Aorta (tissue), 5 donors: ENCODE measurements at regions not wholly inside any gene's neighbourhood (a gene's known extent, or its start where the extent isn't known, plus 50 kb on each side); places are given as distances from the start of the nearest gene placed in this dataset.
A peak's percentile ranks its signal among the peaks of the same experiment; 100 is the strongest.

Experiments
- ATAC-seq: fragments of 200-7000 bp; cut with Tn5 transposase; one replicate; pipeline ENCODE4 v1.9.1; 2022; ENCODE audit warnings: moderate library complexity; ENCODE audit not compliant: low FRiP score
- DNase-seq, 2 donors: peaks; one replicate each; pipeline ENCODE4 v3.0.0-alpha.2; 2020
- H3K27ac ChIP-seq, 2 donors: one replicate each; pipeline ENCODE4 v1.5.1; 2013; ENCODE audit warnings: low read length in 2 of 2, mild to moderate bottlenecking in 2 of 2, moderate library complexity in 2 of 2, control low read depth in 1 of 2, inconsistent platforms in 1 of 2, low read depth in 1 of 2
- H3K27me3 ChIP-seq, 2 donors: one replicate each; pipeline ENCODE4 v1.6.1; 2013; ENCODE audit warnings: control low read depth in 1 of 2, low read length in 1 of 2, mild to moderate bottlenecking in 1 of 2, moderate library complexity in 1 of 2; ENCODE audit not compliant: insufficient read depth in 2 of 2, control insufficient read depth in 1 of 2
- H3K36me3 ChIP-seq, 2 donors: one replicate each; pipeline ENCODE4 v1.6.1; 2013; ENCODE audit warnings: control low read depth in 1 of 2, low read length in 1 of 2, mild to moderate bottlenecking in 1 of 2; ENCODE audit not compliant: insufficient read depth in 2 of 2, control insufficient read depth in 1 of 2
- H3K4me1 ChIP-seq, 2 donors: one replicate each; pipeline ENCODE4 v1.6.1; 2013; ENCODE audit warnings: low read length in 2 of 2, control low read depth in 1 of 2, mild to moderate bottlenecking in 1 of 2, moderate library complexity in 1 of 2; ENCODE audit not compliant: insufficient read depth in 2 of 2, control insufficient read depth in 1 of 2
- H3K4me3 ChIP-seq, 2 donors: one replicate each; pipeline ENCODE4 v1.5.1; 2013; ENCODE audit warnings: low read length in 2 of 2, control low read depth in 1 of 2, mild to moderate bottlenecking in 1 of 2
- H3K9me3 ChIP-seq: one replicate; pipeline ENCODE4 v1.6.1; 2013; ENCODE audit warnings: mild to moderate bottlenecking, low read length; ENCODE audit not compliant: control insufficient read depth
- WGBS, 2 donors: extraction: QIAGEN DNeasy Blood & Tissue Kit; methylation state at CpG; one replicate each; pipeline ENCODE4 v1.1.7; 2013; 5-methylcytosine and 5-hydroxymethylcytosine counted together
- intact Hi-C, 2 donors: fragments of 100-400 bp; cut with DNase I; formaldehyde crosslinking; loops; one replicate each; pipeline versions ENCODE4 v1.14.2 to v1.15.0; 2022
- donor health status: healthy with polysubstance abuse.
- donor health status: Bipolar disorder and iron deficiency.
- donor health status: DM: no; HTN: no; CAD: no.
- donor health status: DM: no; HTN: no; CAD: no.
- donor health status: DM: yes; HTN: yes; CAD: no.

- 92 to 95% methylated on average over 2 of the region's 2 CpGs for WGBS, 2 donors
Measured at GRCh38 chr5:53376853-53377252, 103.6 kb upstream of the FST start.

GRCh38 chr5:53378190-53378589, 102.2 kb upstream of the FST start:
- no peak for ATAC-seq
- no peak overlapping the region for H3K4me3 ChIP-seq
- no peak overlapping the region for H3K27ac ChIP-seq
- H3K4me1 ChIP-seq, result no peaks in the 10 kb centered on the region
- H3K27me3 ChIP-seq, result no peaks in the 10 kb centered on the region
- 91 to 95% methylated on average over 2 of the region's 2 CpGs for WGBS, 2 donors
- no peaks in the 10 kb centered on the region for H3K36me3 ChIP-seq
- no peak for DNase-seq
- H3K9me3 ChIP-seq, result no peaks in the 10 kb centered on the region
- intact Hi-C loops, result no loop called here

More at GRCh38 chr5:53376853-53377252, 103.6 kb upstream of the FST start:
- H3K4me1 ChIP-seq, result no peaks in the 10 kb centered on the region
- H3K36me3 ChIP-seq, result no peaks in the 10 kb centered on the region
- H3K4me3 ChIP-seq, result no peak overlapping the region
- no peak overlapping the region for H3K27ac ChIP-seq
- ATAC-seq (no peak), DNase-seq (no peak)
- H3K27me3 ChIP-seq, result no peaks in the 10 kb centered on the region
- intact Hi-C loops, result no loop called here
- H3K9me3 ChIP-seq, result no peaks in the 10 kb centered on the region

- 65 to 71% methylated on average over 3 of the region's 3 CpGs for WGBS, 2 donors
- H3K27ac ChIP-seq, result no peak overlapping the region
- no peaks in the 10 kb centered on the region for H3K36me3 ChIP-seq
- no peaks in the 10 kb centered on the region for H3K4me1 ChIP-seq
- no peak overlapping the region for H3K4me3 ChIP-seq
- DNase-seq (no peak), ATAC-seq (no peak)
- H3K9me3 ChIP-seq, result no peaks in the 10 kb centered on the region
- no peaks in the 10 kb centered on the region for H3K27me3 ChIP-seq
- intact Hi-C loops, result no loop called here
Measured at GRCh38 chr5:53378590-53379247, 101.7 kb upstream of the FST start.

GRCh38 chr5:53386341-53386740, 94.1 kb upstream of the FST start:
- H3K4me3 ChIP-seq, result no peak overlapping the region
- H3K27me3 ChIP-seq, result no peaks in the 10 kb centered on the region
- ATAC-seq, result no peak
- DNase-seq, result no peak
- no peaks in the 10 kb centered on the region for H3K4me1 ChIP-seq
- H3K9me3 ChIP-seq, result no peaks in the 10 kb centered on the region
- intact Hi-C loops, result no loop called here
- H3K27ac ChIP-seq, result no peak overlapping the region
- no peaks in the 10 kb centered on the region for H3K36me3 ChIP-seq
- 86 to 87% methylated on average over 3 of the region's 3 CpGs for WGBS, 2 donors

- intact Hi-C loops, result no loop called here
- Histone ChIP-seq H3K4me1 (no peaks in the 10 kb centered on the region), H3K36me3 (no peaks in the 10 kb centered on the region), H3K27ac (no peak overlapping the region), H3K9me3 (no peaks in the 10 kb centered on the region), H3K4me3 (no peak overlapping the region), H3K27me3 (no peaks in the 10 kb centered on the region)
- ATAC-seq (no peak), DNase-seq (no peak)
Measured at GRCh38 chr5:53389093-53389492, 91.3 kb upstream of the FST start.

- intact Hi-C loops, result no loop called here
- no peaks in the 10 kb centered on the region for H3K27me3 ChIP-seq
- DNase-seq (no peak), ATAC-seq (no peak)
- 76 to 86% methylated on average over 2 of the region's 2 CpGs for WGBS, 2 donors
- no peaks in the 10 kb centered on the region for H3K9me3 ChIP-seq
- H3K27ac ChIP-seq, result no peak overlapping the region
- H3K4me1 ChIP-seq, result no peaks in the 10 kb centered on the region
- no peaks in the 10 kb centered on the region for H3K36me3 ChIP-seq
- H3K4me3 ChIP-seq, result no peak overlapping the region
Measured at GRCh38 chr5:53392073-53392472, 88.4 kb upstream of the FST start.

GRCh38 chr5:53394808-53395207, 85.6 kb upstream of the FST start:
- Histone ChIP-seq H3K27ac (no peak overlapping the region), H3K4me1 (no peaks in the 10 kb centered on the region), H3K27me3 (no peaks in the 10 kb centered on the region), H3K36me3 (no peaks in the 10 kb centered on the region), H3K9me3 (no peaks in the 10 kb centered on the region), H3K4me3 (no peak overlapping the region)
- DNase-seq (no peak), ATAC-seq (no peak)
- intact Hi-C loops, result no loop called here

- intact Hi-C loops, result no loop called here
- ATAC-seq, result no peak
Measured at GRCh38 chr5:53397141-53397757, 83.2 kb upstream of the FST start.

GRCh38 chr5:53397845-53398244, 82.6 kb upstream of the FST start:
- no peaks in the 10 kb centered on the region for H3K27me3 ChIP-seq
- intact Hi-C loops, result no loop called here
- H3K4me1 ChIP-seq, result no peaks in the 10 kb centered on the region
- ATAC-seq (peak; percentile 50), DNase-seq (peak; percentile 73 to 82)
- H3K4me3 ChIP-seq, result no peak overlapping the region
- 14 to 21% methylated on average over 2 of the region's 2 CpGs for WGBS, 2 donors
- H3K9me3 ChIP-seq, result no peaks in the 10 kb centered on the region
- H3K36me3 ChIP-seq, result no peaks in the 10 kb centered on the region
- H3K27ac ChIP-seq, result no peak overlapping the region

More at GRCh38 chr5:53397141-53397757, 83.2 kb upstream of the FST start:
- Histone ChIP-seq H3K36me3 (no peaks in the 10 kb centered on the region), H3K27ac (no peak overlapping the region), H3K4me1 (no peaks in the 10 kb centered on the region), H3K27me3 (no peaks in the 10 kb centered on the region), H3K9me3 (no peaks in the 10 kb centered on the region), H3K4me3 (no peak overlapping the region)
- WGBS, 2 donors, result 83 to 88% methylated on average over 5 of the region's 5 CpGs
- DNase-seq, result no peak
